SH-SY5Y (cell line): ENCODE measurements at regions not wholly inside any gene's neighbourhood (a gene's known extent, or its start where the extent isn't known, plus 50 kb on each side); places are given as distances from the start of the nearest gene placed in this dataset.

Experiments
- GATA2 ChIP-seq: IDR thresholded peaks from 2 replicates; pipeline ENCODE4 v1.6.1; 2011; ENCODE audit warnings: mild to moderate bottlenecking, low read depth, low read length
- GATA3 ChIP-seq: IDR thresholded peaks from 2 replicates; pipeline ENCODE4 v1.6.1; 2011; ENCODE audit warnings: low read depth, mild to moderate bottlenecking, low read length, moderate library complexity

- TF ChIP-seq GATA2 (no peak), GATA3 (no peak)
Observed at GRCh38 chr7:49245062-49245461, 320.7 kb downstream of the CDC14C start.
